ENCODE measurements at regions not wholly inside any gene's neighbourhood (a gene's known extent, or its start where the extent isn't known, plus 50 kb on each side); places are given as distances from the start of the nearest gene placed in this dataset.

DNA sequence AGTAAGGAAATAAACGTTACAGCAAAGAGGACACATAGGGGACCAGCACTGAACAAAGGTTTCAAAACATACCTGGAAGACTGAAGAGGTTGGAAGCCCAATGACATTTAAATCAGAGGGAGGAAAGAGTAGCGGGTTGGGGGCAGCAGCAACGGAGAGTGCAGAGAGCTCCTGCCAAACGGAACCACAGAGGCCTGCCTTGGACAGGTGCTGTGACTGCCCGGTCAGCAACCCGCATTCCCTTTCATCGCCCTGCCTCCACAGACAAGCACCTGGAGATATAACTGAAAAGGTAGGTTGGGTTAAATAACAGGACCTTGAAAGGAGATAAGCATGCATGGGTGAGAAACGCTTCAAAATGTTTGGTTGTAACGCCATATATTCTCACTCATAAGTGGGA is 92.8 kb upstream of the SLC38A4 start:
- TF ChIP-seq, protein P1, sequence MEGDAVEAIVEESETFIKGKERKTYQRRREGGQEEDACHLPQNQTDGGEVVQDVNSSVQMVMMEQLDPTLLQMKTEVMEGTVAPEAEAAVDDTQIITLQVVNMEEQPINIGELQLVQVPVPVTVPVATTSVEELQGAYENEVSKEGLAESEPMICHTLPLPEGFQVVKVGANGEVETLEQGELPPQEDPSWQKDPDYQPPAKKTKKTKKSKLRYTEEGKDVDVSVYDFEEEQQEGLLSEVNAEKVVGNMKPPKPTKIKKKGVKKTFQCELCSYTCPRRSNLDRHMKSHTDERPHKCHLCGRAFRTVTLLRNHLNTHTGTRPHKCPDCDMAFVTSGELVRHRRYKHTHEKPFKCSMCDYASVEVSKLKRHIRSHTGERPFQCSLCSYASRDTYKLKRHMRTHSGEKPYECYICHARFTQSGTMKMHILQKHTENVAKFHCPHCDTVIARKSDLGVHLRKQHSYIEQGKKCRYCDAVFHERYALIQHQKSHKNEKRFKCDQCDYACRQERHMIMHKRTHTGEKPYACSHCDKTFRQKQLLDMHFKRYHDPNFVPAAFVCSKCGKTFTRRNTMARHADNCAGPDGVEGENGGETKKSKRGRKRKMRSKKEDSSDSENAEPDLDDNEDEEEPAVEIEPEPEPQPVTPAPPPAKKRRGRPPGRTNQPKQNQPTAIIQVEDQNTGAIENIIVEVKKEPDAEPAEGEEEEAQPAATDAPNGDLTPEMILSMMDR (IDR thresholded peaks at IDR 0.05 in 2 of 3, conservative IDR thresholded peaks at IDR 0.05 in 1 of 3; ENCODE audit: borderline replicate concordance in 1 of 3, insufficient read depth in 1 of 3, low read depth in 2 of 3, low read length in 2 of 3) = no peak
- TF ChIP-seq, protein P2, sequence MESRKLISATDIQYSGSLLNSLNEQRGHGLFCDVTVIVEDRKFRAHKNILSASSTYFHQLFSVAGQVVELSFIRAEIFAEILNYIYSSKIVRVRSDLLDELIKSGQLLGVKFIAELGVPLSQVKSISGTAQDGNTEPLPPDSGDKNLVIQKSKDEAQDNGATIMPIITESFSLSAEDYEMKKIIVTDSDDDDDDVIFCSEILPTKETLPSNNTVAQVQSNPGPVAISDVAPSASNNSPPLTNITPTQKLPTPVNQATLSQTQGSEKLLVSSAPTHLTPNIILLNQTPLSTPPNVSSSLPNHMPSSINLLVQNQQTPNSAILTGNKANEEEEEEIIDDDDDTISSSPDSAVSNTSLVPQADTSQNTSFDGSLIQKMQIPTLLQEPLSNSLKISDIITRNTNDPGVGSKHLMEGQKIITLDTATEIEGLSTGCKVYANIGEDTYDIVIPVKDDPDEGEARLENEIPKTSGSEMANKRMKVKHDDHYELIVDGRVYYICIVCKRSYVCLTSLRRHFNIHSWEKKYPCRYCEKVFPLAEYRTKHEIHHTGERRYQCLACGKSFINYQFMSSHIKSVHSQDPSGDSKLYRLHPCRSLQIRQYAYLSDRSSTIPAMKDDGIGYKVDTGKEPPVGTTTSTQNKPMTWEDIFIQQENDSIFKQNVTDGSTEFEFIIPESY (IDR thresholded peaks at IDR 0.05; ENCODE audit: extremely low read depth, insufficient replicate concordance, low read length) = no peak
- TF ChIP-seq POLR2A (IDR thresholded peaks at IDR 0.05; ENCODE audit: borderline replicate concordance, extremely low read depth, insufficient read depth, insufficient read length) (no peak), EZH2 (IDR thresholded peaks at IDR 0.05) (no peak), CBX3 (IDR thresholded peaks at IDR 0.05; ENCODE audit: low read depth) (no peak), JUND (IDR thresholded peaks at IDR 0.05) (no peak), SP1 (IDR thresholded peaks at IDR 0.05; ENCODE audit: low read depth) (no peak), POLR2AphosphoS5 (IDR thresholded peaks at IDR 0.05; ENCODE audit: low read depth, low read length) (no peak), YY1 (IDR thresholded peaks at IDR 0.05; ENCODE audit: extremely low read depth, insufficient replicate concordance, low read depth, low read length) (no peak), ZFX (IDR thresholded peaks at IDR 0.05) (no peak)
